HUDEP-2 (cell line): ENCODE measurements at regions not wholly inside any gene's neighbourhood (a gene's known extent, or its start where the extent isn't known, plus 50 kb on each side); places are given as distances from the start of the nearest gene placed in this dataset.

Source experiments
- DNase-seq, 76 experiments: peaks; one replicate each; lab custom pipeline; 2025; ENCODE audit not compliant: unreplicated experiment in 76 of 76; lab: John Stamatoyannopoulos, UW

DNA sequence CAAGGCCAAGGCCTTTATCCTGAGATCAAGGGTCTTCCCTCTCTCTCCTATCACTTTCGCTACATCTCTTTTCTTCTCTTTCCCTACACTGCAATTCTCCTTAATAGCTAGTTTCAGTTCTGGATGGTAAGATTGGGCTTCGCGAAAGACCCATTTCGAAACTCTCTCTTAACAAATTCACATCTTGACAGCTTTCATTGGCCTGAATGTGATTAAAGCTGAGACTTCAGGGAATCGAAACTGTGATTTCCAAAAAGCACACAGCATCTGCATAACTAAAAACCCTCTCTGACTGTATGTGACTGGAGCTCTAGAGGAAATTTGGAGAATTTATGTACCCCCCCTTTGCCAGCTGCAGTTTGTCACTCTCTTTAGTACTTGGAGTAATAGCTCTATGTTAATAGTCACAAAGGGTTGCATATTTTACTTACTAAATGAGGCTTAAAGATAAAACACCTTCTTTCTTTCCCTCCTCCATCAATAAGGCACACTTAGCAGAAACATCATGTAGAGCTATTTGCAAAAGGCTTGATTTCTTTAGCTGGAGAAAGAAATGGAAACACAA, 105.3 kb upstream of the FAM20A start:
- DNase-seq, result no peak

GRCh38 chr17:68705714-68706076, 104.5 kb upstream of the FAM20A start:
- no peak for DNase-seq

DNA sequence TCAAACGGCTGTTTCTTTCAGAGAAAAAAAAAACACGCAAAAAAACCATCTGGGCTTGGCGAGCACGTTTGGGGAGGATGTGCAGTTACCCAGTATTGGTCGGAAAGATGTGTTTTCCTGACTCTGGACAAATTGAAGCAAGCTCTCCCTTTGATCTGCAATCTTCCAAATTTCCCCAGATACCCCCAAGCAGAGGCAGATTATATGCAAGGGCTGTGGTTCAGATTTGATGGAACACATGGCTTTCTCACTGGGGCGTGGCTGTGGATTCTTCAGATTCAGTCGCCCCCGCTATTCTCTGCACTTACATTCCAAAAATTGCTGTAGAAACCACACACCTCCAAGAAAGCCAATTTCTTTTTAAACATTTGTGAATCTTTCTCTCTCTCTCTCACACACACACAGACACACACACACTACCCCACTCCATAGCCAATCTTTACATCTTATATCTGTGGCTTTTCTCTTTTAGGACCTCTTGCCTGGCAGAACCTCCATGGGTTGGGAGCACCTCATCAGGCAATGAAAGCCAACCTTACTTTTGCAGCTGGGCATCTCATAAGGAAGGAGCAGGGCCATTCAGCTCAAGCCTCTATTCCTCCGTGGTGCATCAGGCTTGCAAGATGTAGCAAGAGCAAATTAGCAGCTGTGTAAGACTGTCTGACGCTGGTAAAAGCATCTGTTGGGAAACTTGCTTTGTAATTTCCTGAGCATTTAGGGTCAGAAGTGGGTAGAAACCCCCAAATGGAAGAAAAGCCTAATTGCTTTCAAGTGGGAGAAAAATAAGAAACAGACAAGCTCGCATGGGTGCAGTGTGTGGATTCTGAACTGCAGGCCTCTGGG, 103.9 kb upstream of the FAM20A start:
- no peak for DNase-seq

DNA sequence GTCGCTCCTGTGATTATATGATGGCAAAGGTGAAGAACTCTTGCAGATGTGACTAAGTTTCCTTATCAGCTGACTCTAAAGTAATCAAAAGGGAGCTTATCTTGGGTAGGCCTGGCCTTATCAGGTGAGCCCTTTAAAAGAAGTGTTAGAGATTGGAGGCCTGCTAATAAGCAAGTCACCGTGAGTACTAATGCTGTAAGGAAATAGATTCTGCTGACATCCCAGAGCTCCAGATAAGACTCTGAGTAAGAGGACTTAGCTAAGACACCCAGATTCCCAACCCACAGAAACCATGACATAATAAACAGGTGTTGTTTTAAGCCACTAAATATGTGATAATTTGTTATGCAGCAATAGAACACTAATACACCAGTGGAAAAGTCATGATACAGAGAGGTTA, 99.9 kb upstream of the FAM20A start:
- DNase-seq, result no peak

GRCh38 chr17:68700421-68700820, 99.3 kb upstream of the FAM20A start:
- DNase-seq, result no peak

DNA sequence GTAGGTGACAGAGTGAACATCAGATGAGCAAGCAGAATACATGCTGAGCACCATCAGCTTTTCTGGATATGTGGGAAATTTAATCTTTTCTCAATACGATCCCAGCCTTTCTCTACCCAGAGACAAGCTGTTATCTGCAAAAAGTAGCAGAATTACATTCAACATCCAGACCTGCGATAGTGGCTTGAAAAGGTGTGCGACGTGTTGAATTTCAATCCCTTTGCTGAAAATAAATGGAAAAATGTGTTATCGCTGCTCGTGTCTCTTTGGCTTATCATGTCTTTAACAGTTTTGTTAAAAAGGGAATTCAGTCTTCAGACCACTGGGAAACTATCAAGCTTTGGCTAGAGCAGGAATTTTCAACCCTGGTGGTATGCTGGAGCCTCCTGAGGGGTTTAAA, 98.8 kb upstream of the FAM20A start:
- DNase-seq, result no peak

DNA sequence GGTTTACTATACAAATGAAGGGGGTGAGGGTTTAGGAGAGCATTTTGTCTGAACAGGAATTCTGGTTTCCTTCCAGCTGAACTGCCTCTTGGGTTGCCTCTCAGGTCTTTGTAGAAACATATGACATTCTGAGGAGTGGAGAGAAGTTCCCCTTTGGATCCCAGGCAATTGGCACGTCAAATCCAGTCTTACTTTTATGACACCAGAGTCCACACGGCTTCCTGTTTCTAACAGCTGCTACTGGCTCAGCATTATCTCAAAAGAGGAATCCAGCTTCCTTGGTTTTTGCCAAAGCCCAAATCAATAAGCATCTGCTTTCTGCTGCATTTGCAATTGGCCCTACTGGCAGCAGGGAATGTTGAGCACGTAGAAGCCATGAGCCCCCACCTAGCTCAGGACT, 97.6 kb upstream of the FAM20A start:
- no peak for DNase-seq

GRCh38 chr17:68697850-68698361, 96.7 kb upstream of the FAM20A start:
- DNase-seq, result no peak

- no peak for DNase-seq
Measured at GRCh38 chr17:68695659-68696058, 94.5 kb upstream of the FAM20A start.

DNA sequence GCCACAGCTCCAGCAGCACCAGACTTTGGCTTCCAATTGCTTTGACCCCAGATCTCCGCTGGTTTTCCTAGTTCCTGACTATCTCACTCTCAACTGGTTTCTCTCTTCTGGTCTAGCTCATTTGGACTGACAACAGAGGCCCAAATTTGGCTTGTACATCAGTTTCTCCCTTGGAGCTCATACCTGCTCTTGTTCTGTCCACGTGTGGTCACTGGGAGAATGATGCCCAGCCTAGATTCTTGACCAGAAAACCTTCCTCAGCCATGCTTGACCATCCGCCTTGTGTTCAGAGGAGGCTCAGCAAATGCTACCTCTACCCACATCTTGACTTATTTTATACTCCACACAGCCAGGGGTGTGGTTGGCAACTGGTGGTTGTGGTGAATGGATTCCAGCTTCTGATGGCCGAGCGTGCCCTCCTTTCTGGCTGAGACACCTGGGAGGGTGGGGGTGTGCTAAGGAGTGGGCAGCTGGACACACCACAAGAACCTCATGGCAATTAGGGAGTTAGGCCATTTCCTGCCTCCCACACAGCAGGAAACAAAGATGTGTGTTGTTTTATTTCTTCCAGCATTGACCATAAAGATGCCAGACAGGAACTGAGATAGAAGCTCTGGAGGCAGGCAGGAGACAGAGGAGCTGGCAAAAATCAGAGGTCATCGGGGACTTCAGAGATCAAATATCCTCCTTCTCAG, 93.8 kb upstream of the FAM20A start:
- no peak for DNase-seq

DNA sequence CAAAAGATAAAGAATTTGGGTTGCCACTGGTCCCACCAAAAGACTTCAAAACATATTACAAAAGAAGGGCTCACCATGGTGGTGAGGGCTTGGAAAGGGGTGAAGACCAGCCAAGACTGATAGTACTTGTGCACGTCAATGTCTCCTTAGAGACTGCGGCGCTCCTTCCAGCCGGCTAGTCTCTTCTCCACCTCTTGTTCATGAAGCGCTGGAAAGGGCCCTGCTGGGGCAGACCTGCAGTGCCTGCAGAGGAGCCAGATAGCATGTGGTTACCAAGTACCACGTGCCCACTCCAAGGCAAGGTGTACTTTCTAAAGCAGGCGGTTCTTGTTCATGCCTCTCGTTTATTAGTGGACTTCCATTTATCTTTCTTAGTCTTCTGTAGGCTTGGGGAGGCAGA, 92.7 kb upstream of the FAM20A start:
- no peak for DNase-seq

DNA sequence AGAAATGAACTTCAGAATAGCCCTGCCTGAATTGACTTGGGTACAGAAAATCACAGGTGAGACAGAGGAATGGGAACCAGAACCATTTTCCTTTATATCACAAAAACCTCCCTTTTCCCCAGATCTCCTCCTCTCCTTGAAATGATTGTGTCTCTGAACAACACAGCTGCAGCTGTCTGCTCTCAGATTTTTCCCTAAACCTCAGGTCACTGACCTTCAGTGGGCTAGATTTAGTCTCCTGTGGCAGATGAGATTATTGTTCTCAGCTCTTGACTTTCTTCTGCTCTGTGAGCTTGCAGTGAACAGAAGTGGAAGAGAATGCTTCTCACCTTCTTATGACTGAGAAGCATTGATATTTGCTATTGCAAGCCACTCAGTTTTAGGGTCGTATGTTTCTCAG, 92.3 kb upstream of the FAM20A start:
- no peak for DNase-seq

DNA sequence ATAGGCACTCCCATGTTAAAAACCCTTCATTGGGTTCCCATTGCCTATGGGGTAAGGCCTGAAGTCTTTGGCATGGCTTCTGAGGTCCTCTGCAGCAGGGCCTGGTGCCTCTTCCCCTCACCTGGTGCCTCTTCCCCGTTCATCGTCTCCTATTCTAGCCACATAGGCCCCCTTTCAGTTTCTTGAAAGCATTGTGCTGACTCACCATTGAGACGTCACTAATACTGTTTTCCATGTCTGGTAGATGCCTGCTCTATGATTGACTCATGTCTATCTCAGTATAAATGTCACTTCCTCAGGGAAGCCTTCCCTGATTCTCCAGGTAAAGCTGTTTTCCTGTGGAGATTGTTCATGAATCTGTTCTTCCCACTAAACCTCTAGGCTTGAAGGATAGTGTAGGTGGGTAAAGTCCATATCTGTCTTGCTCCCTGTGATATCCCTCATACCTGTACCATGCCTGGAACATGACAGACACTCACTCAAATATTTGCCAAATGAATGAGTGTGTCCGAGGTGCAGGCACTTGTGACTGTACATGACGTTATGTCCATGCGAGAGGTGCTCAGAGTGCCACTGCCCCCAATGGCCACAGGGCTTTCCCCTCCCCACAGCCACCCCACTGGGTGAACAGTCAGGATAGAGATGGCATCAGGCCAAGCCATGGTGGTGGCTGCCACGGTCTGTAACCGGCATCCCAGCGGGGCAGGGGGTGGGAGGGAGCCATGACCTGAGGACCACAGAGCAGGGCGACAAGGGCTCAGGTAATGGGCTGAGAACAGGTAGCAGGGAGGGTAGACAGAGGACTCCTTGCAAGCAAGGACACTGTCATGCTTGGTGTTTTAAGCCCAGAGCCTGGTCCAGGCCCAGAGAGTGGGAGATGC, 85.2 kb upstream of the FAM20A start:
- no peak for DNase-seq

DNA sequence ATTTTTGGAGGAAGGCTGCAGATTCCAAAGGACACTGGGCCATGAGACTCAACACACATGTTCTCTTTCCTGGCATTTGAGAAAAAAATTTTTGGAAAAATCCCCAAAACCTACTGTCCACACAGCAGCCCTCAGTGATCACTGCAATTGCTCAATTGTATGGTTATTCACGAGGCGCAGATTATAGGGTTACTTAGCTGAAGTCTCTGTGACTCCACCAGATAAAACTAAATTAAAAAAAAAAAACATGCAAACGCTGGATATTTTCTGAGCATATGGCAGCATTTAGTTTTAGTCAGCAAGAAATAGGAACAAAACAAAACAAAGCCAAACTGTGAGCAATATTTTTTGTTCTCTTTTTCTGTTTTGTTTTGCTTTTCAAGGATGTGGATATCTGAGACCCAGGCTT, 83.8 kb upstream of the FAM20A start:
- no peak for DNase-seq

DNA sequence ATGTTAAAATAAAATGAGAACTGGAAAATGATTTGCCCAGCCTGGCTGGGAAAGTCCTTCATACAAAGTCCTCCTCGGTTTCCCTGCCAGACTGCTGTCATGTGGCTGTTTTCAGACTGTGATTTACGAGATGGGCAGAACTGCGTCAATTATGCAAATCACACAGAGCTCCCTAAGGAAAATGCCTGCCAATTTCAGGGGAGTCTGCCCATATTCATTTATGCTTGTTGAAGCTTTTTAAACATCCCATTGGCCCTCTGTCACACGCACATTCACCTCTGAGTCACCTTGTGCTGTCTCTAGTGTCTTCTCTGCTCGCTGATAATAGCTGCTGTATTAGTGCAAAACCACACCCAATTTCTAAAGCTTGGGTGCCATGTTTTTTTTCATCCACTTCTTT, 81.7 kb upstream of the FAM20A start:
- no peak for DNase-seq

DNA sequence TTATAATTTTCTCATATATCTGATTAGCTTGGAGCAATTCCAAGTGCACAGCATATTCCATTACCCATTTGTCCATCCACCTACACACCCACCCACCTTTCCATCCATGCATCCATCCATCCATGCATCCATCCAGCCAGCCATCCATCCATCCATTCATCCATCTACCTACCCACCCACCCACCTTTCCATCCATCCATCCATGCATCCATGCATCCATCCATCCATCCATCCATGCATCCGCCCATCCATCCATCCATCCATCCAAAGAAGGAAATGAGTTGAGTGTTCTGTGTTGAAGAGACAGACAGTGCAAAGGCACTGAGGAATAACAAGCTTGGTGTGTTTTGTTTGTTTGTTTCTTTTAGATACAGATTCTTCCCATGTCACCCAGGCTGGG, 78.7 kb upstream of the FAM20A start:
- no peak for DNase-seq

DNA sequence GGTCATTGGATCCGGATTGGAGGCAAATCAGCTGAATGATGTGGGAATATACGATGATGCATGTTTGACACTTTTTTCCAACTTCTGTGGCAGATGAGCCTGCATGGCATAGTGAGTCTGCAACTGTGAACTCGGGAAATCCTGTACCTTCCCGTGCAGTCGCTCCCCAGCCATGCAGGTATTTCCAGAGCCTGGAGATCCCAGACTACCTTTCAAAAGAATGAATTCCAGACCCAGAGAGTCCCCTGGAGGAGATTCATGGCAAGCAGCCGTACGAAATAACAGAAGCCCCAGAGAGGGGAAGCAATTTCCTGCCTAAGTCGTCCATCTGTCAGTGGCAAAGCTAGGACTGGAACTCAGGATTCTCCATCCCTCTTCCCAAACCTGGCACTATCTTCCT, 75.7 kb upstream of the FAM20A start:
- no peak for DNase-seq

DNA sequence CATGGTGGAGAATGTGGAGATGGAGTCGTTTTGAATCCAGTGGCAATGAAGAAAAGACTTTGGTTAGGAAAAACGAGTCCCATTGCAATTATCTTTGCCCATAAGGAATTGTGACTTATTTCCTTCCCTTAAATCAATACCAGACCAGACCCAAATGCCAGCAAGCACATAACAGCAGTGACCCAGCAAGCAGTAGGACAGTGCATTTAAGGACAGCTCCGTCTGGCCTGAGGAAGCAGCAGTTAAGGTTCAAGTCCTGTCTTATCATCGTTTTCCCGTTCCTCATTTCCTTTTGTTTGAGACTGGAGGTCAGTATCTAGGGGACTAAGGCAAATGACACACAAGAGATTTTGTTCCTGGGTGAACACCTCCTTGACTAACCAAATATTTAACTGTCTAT, 74.6 kb upstream of the FAM20A start:
- no peak for DNase-seq

DNA sequence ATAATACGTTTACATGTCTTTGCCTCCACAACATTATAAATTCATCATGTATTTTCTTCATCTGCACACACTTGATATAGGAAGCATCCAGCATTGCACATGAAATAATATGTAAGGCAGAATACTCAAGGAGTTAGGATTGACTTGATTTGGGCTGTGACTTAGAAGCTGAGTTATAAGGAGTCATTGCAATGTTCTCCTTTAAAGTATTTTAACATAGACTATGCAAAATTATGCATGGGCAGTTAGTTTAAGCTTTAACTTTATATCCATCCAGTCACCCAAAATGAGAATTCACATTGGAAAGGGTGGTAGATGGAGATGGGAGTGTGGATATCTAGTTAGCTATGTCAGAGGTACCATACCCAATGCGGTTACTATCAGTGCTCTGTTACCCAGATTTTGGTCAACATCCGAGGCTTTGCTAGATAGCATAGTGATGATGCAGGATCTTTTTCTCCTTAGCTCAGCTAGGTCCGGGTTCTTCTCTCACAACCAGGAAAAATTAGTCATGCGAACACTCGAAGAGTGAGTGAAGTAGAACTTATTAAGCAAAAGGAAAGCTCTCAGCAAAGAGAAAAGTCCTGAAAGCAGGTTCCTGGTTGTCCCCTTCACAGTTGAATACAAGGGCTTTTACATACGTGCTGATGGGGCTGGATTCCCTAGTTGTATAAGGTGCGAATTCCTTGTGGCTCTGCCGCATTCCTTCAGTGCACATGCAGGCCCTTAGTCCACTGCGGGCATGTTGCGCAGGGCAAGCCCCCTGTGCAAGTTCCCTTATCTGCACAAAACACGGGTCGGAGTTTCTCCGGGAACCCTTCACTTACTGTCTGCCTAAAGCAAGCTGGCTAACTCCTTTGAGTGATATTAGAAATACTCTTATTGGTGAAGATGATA, 73.1 kb upstream of the FAM20A start:
- DNase-seq, result no peak
